GM19025 (cell line): ENCODE measurements at regions not wholly inside any gene's neighbourhood (a gene's known extent, or its start where the extent isn't known, plus 50 kb on each side); places are given as distances from the start of the nearest gene placed in this dataset.

ENCODE experiments used
- ATAC-seq: cut with Tn5 transposase; IDR thresholded peaks from one replicate; pipeline ENCODE4 v1.9.1; 2021; ENCODE audit warnings: mild to moderate bottlenecking, low read depth, moderate library complexity; ENCODE audit not compliant: unreplicated experiment

DNA sequence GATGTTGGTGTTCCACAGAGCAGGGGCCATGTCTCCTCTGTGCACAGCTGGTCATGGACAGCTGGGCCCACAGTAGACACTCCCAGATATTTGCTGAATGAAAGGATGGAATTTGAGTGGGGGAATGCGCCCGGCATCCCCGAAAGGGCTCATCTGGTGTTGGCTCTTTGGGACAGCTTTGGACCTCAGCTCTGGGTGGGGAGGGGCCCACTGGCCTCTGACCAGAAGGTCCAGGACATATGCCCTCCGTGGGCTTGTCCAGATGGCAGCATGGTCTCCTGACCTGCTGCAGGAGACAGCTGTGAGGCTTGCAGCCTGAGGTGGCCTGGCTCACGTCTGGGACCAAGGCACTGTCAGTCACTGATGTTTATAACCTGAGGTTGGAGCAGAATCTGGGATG, 160.4 kb upstream of the AJAP1 start:
- no peak for ATAC-seq

DNA sequence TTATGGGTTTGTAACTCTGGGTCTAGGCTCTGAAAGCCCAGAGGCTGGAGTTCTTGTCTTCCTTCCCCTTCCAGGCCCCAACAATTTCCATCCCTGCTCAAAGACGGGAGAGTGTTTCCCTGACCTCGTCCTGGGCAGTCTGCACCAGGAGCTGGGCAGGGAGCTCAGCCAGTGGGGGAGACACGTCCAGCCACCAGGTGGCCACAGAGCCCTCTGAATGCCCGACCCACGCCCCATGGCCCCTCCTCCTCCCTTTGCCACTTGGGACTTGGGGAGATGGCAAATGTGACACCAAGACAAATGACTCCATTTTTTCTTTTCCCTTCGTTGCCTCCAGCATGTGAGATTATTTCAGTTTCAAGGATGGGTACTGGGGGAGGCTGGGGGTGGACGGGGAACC, 159.9 kb upstream of the AJAP1 start:
- no peak for ATAC-seq

DNA sequence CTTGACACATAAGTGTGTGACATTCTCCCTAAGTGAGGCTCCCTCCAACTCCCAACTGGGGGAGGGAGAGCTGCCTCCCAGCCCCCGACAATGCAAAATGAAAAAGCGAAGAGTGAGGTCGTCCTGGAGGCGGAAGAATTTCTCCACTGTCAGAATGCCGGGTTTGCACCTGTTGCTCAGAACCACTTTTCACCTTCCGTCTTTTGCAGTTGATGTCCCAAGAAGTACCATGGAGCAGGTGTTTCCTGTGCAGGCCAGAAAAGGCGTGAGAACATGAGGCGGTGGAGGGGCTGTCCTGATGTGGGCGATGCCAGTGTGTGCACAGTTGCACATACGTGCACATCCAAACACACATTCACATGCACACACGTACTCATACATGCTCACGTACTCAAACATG, 158.6 kb upstream of the AJAP1 start:
- ATAC-seq = no peak

DNA sequence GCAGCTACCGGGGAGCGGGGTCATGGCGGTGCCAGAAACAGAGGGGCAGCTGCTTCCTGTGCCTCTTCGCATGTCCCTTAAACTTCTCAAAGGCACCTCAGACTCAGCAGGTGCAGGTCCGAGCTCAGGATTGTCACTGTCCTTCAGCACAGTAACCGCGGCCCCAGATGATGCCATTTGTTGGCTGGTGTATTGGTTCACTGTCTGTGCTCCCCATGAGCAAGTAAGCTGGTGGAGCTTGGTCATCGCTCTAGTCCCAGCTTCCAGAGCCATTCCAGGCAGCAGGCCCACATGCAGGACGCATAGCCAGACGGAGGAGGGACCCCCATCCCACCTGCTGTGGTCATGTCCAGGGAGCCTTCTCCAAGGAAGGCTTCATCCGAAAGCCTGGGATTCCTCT, 154.0 kb upstream of the AJAP1 start:
- ATAC-seq = no peak

DNA sequence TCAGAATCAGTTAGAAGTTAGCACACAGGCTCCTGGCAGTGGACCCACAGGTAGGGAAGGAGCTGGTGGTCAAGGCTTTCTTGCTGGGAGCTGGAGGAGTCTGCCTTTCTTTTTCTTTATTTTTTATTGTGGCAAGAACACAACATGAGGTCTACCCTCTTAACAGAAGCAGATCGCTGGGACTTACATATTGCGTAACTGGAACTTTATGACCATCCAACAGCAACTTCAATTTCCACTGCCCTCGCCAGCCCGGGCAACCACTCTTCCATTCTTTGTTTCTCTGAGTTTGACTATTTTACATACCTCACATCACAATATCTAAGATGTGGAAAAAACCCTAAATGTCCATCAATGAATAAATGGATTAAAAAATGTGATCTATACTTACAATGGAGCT, 147.8 kb upstream of the AJAP1 start:
- no peak for ATAC-seq

DNA sequence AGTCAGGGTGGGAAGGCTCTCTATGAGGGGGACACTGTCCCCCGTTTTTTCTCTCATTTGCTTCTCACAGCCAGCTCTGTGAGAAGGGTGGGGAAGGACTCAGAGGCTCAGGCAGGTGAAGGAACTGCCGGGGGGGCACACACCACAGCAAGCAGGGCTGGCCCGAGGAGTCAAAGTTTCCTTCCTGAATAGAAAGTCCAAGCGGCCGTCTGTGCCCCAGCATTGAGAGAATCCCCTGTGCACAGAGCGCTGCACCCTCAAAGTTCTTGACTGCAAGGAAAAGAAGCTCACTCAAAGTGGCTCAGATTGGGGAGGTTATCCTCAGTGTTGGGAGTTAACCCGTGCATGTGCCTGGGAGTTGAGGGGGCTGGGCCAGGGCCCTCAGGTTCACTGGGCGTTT, 145.2 kb upstream of the AJAP1 start:
- no peak for ATAC-seq

DNA sequence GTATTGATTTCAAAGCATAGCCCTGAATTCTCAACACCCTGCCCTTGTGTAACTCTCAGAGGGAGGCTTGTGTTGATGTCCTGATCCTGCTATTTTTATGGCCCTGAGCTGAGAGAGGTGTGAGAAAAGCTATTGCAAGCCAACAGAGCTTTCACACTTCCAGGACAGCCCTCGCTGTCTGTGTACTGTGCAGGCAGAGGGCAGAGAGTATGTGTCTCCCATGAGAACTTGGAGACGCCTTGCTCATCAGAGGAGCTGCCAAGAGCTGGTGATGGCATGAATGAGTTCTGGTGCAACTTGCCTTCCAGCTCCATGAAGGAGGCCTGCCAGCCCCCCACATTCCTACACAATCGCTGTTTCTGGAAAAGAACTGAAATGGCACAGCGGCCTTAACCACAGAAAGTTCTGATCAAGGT, 144.1 kb upstream of the AJAP1 start:
- ATAC-seq = no peak

DNA sequence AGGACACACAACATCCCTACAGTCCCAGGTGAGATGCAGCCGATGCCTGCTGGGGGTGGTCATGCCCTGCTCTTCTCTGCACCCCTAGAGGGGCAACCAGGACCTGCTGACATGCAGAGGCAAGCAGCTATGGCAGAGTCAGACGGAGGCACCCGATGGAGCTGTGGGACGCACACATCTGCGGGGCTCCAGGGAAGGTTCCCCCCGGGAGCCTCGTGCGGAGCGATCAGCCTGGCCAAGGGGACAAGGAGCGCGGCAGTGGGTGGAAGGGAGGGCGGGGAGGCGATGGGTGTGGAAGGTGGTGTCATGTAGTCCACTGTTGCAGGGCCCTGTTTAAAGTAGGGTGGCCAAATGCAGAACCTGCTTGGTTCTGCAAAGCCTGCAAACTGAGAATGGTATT, 143.0 kb upstream of the AJAP1 start:
- ATAC-seq = no peak

DNA sequence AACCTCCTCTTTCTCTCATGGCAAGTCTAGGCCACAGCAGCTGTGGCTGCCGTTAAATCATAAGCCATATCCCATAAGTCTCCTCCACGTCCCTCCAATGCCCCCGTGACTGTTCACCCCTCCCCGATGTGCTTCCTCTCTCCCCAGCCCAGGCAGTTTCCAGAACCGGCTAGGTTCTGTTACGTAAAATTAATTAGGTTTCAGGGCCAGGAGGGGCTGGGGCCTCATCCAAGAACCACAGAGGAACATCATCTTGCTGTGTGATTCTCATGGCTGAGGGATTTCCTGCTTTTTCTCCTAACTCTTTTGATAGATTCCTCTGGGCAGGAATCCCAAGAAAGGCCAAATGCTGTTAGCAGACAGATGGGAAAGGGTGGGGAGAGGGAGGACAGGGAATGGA, 141.8 kb upstream of the AJAP1 start:
- ATAC-seq = no peak

DNA sequence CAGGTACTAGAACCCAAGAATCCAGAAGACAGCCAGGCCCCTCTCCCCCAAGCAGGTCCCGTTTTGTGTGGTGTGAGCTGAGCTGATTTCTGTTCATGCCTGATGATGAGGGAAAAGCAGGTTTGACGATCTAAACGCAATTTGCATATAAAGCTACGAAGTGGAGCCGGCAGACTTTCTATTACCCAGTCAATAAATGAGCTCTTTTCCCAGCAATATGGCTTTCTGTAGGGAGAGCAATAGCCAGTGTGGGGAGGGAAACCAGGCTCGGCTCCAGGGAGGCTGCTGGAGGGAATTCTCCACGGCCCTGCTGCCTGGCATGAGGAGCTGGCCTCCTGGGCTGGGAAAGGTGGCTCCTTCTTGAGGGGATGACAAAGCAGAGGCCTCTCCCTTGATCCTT, 140.7 kb upstream of the AJAP1 start:
- no peak for ATAC-seq

DNA sequence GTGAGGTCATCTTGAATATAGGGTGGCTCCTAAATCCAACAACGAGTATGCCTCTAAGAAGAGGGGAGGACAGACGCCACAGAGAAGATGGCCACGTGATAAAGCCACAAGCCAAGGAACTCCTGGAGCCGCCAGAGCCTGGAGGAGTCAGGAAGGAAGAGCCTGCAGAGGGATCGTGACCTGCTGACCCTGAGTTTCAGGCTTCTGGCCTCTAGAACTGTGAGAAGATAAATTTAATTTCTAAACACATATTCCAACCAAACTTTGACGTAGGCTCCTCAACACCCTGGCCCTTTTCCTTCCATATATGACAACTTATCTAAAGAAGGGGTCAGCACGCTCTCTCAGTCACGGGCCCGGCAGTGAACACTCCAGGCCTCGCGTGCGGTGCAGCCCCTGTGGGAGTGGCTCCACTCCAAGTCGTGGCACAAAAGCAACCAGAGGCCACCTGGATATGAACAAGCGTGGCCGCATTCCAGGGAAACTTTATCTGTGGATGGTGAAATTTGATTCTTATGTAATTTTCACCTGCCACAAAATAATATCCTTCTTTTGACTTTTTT, 138.6 kb upstream of the AJAP1 start:
- no peak for ATAC-seq

DNA sequence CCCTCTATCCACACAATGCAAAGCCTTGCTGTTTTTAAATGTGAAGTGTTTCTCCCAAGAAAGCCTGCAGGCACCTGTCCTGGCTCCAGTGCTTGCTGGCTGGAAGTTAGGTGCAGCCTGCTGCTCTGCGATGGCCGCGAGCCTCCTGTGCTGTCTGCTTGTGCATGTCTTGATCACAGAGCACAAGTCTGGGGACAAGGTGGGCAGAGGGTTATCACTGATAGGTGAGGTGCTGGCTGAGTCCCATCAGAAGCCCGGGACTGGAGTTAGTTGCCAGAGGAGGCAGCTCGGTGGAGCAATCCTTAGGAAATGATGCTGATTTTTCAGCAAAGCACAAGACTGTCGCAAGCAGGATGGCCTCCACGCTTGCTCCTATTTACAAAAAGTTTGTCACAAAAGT, 137.8 kb upstream of the AJAP1 start:
- ATAC-seq = no peak

DNA sequence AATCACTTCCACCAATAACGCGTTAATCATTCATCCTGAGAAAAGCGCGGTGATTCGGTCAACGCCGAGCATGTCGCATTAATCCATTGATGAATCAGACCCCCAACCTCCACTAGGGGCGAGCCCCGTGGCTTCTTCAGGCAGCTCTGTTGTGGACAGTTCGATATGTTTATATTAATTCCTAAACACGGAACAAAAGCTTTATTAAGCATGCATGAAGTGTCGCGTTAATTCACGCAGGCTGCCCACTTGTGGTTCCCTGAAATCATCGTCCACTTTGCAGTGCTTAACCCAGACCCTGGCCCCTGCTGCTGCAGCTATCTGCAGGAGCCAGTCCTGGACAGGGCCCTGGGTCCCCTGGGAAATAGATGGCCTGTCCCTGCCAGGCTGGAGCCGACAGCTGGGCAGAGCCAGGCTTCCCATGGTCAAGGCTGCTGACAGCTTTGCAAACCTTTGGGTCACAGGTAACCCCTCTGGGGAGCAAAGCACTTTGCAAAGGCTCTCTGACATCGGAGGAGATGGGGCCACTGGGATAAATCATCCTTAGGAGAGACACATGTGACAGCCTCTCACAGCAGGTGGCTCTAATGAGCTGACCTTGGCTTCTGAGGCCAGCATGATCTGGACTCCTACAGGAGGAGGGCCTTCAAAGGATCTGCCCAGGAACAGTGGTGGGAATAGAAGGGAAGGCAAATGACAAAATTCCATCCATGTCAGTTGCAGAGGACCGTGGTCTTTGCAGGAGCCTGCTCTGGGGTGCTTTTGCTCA, 137.0 kb upstream of the AJAP1 start:
- ATAC-seq = no peak

DNA sequence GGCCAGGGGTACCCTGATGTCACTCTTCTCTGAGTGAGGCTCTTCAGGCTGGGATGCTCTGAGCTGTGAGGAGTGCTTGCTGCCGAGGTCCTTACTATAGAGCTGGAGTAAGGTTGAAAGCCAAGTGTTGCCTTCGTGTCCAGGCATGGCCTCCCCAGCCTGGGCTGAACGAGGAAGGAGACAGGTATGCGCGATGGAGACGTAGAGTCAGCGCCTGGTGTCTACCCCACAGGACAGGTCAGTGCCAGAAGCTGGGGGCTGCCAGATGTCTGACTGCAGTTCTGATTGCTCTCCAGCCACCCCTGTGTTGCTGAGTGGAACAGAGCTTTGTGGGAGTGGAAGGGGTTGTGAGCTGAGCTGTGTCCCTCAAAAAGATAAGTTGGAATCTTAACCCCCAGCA, 135.8 kb upstream of the AJAP1 start:
- ATAC-seq = no peak

DNA sequence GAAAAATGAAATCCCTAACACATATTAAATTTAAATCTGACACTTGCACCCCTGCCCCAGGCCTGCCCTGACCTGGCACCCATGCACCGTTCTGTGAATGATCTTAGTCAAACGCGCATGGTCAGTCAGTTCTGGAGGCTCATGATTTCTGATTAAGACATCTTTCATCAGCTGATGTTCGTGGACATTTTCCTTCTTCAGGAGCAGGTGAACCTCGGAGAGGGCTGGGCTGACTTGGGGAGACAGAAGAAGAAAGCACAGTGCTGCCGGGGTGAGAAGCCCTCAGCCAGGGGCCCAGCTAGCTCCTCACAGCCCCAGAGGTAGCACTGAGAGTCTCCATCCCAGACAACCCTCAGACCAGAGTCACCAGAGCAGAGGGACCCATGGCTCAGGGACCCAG, 134.5 kb upstream of the AJAP1 start:
- ATAC-seq = no peak

DNA sequence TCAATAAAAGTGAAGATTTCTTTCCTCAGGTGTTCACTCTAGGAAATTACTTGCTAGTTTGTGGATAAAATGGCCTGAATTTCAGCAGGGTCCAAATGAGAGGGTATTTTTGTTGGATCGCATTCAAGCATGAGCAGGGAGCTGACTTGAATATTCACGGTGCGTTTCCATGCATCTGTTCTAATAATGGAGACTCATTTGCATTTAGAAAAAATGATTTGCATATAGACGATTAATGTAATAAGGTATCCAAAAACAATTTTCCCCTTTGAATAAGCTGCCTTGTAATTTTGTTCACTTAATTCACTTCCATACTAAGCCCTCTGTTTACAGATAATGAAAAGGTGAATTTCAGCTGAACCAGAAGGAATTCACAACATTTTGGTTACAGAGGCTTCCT, 130.9 kb upstream of the AJAP1 start:
- ATAC-seq = no peak

DNA sequence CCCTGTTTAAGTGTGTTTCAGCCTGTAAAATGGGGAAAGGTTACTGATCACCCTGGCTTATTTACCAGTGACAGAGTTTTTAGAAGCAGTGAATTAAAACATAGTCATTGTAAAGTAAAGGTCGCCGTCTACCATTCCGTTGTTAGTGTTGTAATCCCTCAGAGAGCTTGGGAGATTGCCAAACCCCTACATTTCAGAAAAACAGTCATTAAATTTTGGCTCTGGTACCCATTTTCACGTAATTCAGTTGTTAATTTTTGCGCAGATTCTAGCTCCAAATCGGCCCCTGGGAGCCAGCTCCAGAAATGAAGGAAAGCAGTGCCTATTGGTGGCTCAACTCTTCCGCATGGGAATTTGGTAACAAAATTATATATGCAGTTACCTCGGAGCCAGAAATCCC, 127.7 kb upstream of the AJAP1 start:
- ATAC-seq = no peak

DNA sequence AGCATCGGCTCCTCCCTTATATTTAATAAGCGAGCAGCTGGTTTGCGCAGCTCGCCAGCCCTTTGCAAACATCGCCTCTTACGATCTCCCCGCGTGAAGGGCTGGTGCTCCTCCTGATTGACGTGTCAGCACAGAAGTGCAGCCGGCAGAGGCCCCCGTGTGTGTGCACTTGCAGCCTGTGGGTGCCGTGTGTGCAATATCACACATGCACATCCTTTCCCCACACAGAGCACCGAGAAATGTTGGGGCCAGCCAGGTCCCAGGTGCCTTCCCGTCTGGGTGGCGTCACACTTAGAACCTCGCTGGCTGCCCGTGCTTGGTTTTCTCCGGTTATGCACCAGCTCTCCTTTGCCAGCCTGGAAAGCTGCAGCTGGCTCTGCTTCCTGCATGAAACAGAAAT, 126.6 kb upstream of the AJAP1 start:
- no peak for ATAC-seq

DNA sequence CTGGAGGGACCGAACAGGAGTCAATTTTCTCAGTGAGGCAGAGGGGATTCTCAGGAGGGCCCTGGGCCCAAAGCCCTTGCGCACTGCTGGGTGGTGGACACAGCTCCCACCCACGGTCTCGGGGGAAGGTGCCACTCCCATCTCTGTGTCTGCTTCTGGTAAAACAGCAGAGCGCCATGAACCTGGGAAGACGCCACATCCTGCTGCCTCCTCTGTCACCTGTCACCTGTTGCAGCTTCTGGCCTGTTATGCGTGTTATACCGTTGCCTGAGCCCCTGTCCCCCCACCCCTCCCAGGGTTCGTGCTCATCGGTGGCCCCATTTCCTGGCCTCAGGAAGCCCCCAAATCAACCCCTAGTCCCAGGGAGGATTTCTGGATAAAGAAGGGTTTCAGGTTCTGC, 125.8 kb upstream of the AJAP1 start:
- ATAC-seq = no peak

DNA sequence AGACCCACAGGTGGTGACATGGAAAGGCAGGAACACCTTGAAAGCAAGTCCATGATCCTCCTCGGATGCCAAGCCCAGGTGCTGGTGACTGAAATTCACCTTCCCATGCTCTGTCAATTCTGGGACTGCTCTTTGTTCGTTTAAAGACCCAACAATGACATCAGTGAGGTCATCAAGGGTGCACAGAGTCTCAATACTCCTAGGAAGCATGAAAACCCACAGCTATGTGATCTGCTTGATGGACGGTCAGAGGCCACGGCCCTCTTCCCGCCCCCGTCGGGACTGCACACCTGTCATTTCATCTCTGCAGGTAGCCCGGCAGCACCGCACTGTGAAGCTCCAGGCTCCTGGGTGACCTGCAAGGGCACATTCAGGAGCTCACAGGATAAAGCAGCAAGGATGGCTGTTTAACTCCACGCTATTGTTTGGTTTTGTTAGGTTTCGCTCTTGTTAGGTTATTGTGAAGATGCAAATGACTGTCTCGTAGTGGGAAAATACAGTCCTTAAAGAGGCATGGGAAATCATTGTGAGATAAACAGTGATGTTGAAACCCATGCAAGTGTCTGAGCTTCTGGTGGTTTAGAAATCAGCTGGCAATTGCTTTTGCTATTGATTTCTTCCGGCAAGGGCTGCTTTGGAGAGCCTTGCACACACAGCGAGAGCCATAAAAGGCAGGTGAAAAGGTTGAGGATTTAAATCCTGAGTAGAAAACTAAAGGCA, 124.8 kb upstream of the AJAP1 start:
- no peak for ATAC-seq

DNA sequence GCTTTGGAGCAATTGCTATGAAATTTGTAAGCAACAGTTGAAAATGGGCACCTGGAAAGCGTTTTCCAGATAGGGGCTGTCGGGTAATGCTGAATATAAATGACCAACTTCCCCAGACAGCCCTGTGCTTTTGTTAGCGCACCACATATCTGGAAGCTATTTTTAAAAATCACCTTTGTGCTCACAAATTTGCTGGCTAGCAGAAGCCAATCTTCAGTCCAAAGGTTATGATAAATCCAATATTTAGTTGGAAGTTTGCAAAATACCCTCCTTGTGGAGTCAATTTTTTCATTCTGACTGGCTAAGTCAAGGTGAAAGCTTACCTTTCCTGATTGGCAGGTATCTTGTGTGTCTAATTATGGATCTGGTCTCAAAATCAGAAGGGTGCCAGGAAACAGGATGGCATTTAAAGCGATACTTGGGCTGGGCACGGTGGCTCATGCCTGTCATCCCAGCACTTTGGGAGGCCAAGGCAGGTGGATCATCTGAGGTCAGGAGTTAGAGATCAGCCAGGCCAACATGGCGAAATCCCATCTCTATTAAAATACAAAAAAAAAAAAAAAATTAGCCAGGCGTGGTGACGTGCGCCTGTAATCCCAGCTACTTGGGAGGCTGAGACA, 124.1 kb upstream of the AJAP1 start:
- no peak for ATAC-seq

DNA sequence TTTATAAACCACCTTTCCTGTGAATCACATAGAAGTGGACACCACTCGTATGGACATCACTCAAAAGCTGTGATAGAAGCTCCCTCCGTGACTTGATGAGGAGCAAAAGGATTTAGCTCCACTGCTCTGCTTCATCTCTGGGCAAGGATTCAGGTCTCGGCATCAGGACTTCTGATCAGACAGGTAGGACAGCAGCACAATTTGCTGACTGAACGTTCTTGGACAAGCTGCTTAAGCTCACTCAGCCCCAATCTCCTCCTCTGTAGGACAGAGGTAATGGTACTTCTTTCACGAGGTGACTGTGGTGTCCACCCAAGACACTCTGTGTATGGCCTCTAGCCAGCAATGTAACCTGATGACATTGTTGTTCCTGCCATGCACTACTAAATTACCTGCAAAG, 122.6 kb upstream of the AJAP1 start:
- no peak for ATAC-seq
